Amniotic stem cell (primary cell): ENCODE measurements at regions not wholly inside any gene's neighbourhood (a gene's known extent, or its start where the extent isn't known, plus 50 kb on each side); places are given as distances from the start of the nearest gene placed in this dataset.

Source experiments
- DNase-seq: peaks from one replicate; lab custom pipeline; 2025; lab: John Stamatoyannopoulos, UW

GRCh38 chr1:193785850-193786420, 599.5 kb upstream of the B3GALT2 start:
- no peak for DNase-seq

- no peak for DNase-seq
Measured at GRCh38 chr1:193774536-193775323, 588.3 kb upstream of the B3GALT2 start.

- DNase-seq: no peak
Measured at GRCh38 chr1:193771596-193771995, 585.2 kb upstream of the B3GALT2 start.

GRCh38 chr1:193769651-193770050, 583.2 kb upstream of the B3GALT2 start:
- no peak for DNase-seq

- DNase-seq: no peak
Measured at GRCh38 chr1:193767886-193768285, 581.5 kb upstream of the B3GALT2 start.

- DNase-seq: no peak
Measured at GRCh38 chr1:193766329-193766728, 579.9 kb upstream of the B3GALT2 start.

GRCh38 chr1:193763266-193763665, 576.9 kb upstream of the B3GALT2 start:
- no peak for DNase-seq

- no peak for DNase-seq
Measured at GRCh38 chr1:193762236-193762635, 575.8 kb upstream of the B3GALT2 start.

- no peak for DNase-seq
Measured at GRCh38 chr1:193755441-193755840, 569.0 kb upstream of the B3GALT2 start.

GRCh38 chr1:193754732-193755427, 568.5 kb upstream of the B3GALT2 start:
- DNase-seq: no peak

- no peak for DNase-seq
Measured at GRCh38 chr1:193754151-193754550, 567.7 kb upstream of the B3GALT2 start.

- no peak for DNase-seq
Measured at GRCh38 chr1:193753038-193753756, 566.8 kb upstream of the B3GALT2 start.

GRCh38 chr1:193749868-193750267, 563.5 kb upstream of the B3GALT2 start:
- DNase-seq: no peak

- DNase-seq: no peak
Measured at GRCh38 chr1:193747579-193747978, 561.2 kb upstream of the B3GALT2 start.

GRCh38 chr1:193741228-193741627, 554.8 kb upstream of the B3GALT2 start:
- DNase-seq: no peak

GRCh38 chr1:193740762-193741161, 554.3 kb upstream of the B3GALT2 start:
- no peak for DNase-seq

GRCh38 chr1:193736507-193736906, 550.1 kb upstream of the B3GALT2 start:
- DNase-seq: no peak

GRCh38 chr1:193733674-193734073, 547.3 kb upstream of the B3GALT2 start:
- no peak for DNase-seq

- DNase-seq: no peak
Measured at GRCh38 chr1:193730017-193730416, 543.6 kb upstream of the B3GALT2 start.

GRCh38 chr1:193729429-193729828, 543.0 kb upstream of the B3GALT2 start:
- peak; percentile 1 for DNase-seq

GRCh38 chr1:193727850-193728249, 541.4 kb upstream of the B3GALT2 start:
- no peak for DNase-seq

GRCh38 chr1:193726722-193727121, 540.3 kb upstream of the B3GALT2 start:
- no peak for DNase-seq

- no peak for DNase-seq
Measured at GRCh38 chr1:193712392-193712791, 526.0 kb upstream of the B3GALT2 start.
